Right hindlimb (tissue), 1 donor: ENCODE measurements at regions not wholly inside any gene's neighbourhood (a gene's known extent, or its start where the extent isn't known, plus 50 kb on each side); places are given as distances from the start of the nearest gene placed in this dataset.

ENCODE experiments used
- DNase-seq: peaks from one replicate; pipeline ENCODE4 v3.0.0-alpha.2; 2018

- DNase-seq, result no peak
Observed at GRCh38 chr14:84519836-84520235, 1010.1 kb upstream of the FLRT2 start.

- DNase-seq, result no peak
Observed at GRCh38 chr14:84520711-84521338, 1009.1 kb upstream of the FLRT2 start.

- DNase-seq, result no peak
Observed at GRCh38 chr14:84523746-84524145, 1006.2 kb upstream of the FLRT2 start.

GRCh38 chr14:84527706-84528105 lies 1002.2 kb upstream of the FLRT2 start:
- no peak for DNase-seq

- no peak for DNase-seq
Observed at GRCh38 chr14:84532016-84532415, 997.9 kb upstream of the FLRT2 start.

- no peak for DNase-seq
Observed at GRCh38 chr14:84533181-84533725, 996.7 kb upstream of the FLRT2 start.

- DNase-seq, result no peak
Observed at GRCh38 chr14:84533791-84534190, 996.2 kb upstream of the FLRT2 start.

GRCh38 chr14:84535484-84535883 lies 994.5 kb upstream of the FLRT2 start:
- no peak for DNase-seq

- DNase-seq, result no peak
Observed at GRCh38 chr14:84535976-84536375, 994.0 kb upstream of the FLRT2 start.

GRCh38 chr14:84541018-84541417 lies 988.9 kb upstream of the FLRT2 start:
- no peak for DNase-seq

GRCh38 chr14:84543859-84544258 lies 986.1 kb upstream of the FLRT2 start:
- DNase-seq, result no peak

GRCh38 chr14:84544486-84545131 lies 985.3 kb upstream of the FLRT2 start:
- no peak for DNase-seq

GRCh38 chr14:84546236-84546635 lies 983.7 kb upstream of the FLRT2 start:
- no peak for DNase-seq

- no peak for DNase-seq
Observed at GRCh38 chr14:84554136-84554535, 975.8 kb upstream of the FLRT2 start.

- no peak for DNase-seq
Observed at GRCh38 chr14:84555493-84555892, 974.5 kb upstream of the FLRT2 start.

GRCh38 chr14:84566109-84566508 lies 963.8 kb upstream of the FLRT2 start:
- no peak for DNase-seq

GRCh38 chr14:84575681-84576080 lies 954.3 kb upstream of the FLRT2 start:
- DNase-seq, result no peak

GRCh38 chr14:84579292-84579691 lies 950.7 kb upstream of the FLRT2 start:
- DNase-seq, result no peak

- no peak for DNase-seq
Observed at GRCh38 chr14:84581041-84581440, 948.9 kb upstream of the FLRT2 start.

- DNase-seq, result no peak
Observed at GRCh38 chr14:84584511-84584910, 945.4 kb upstream of the FLRT2 start.

GRCh38 chr14:84591827-84592445 lies 938.0 kb upstream of the FLRT2 start:
- DNase-seq, result no peak

- DNase-seq, result no peak
Observed at GRCh38 chr14:84592770-84593169, 937.2 kb upstream of the FLRT2 start.

- no peak for DNase-seq
Observed at GRCh38 chr14:84610086-84610485, 919.9 kb upstream of the FLRT2 start.

- no peak for DNase-seq
Observed at GRCh38 chr14:84622357-84622756, 907.6 kb upstream of the FLRT2 start.
